ENCODE measurements at regions not wholly inside any gene's neighbourhood (a gene's known extent, or its start where the extent isn't known, plus 50 kb on each side); places are given as distances from the start of the nearest gene placed in this dataset.

DNA sequence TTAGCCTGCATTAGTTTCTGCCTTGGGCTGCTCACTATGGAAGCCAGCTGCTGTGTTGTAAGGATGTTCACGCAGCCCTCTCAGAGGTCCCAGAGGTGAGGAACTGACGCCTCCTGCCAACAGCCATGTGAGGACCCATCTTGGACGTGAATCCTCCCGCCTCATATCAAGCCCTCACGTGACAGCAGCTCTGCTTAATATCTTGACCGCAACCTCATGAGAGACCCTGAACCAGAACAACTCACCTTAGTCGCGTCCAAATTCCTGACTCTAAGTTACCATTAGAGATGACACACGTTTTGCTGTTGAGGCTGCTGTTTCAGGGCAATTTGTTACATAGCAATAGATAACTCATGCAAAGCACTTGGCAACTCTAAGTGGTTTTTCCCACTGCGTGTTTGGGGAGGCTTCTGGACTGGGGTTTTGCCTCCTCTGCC, 97.7 kb downstream of the TMEM17 start:
- TF ChIP-seq, protein P1, sequence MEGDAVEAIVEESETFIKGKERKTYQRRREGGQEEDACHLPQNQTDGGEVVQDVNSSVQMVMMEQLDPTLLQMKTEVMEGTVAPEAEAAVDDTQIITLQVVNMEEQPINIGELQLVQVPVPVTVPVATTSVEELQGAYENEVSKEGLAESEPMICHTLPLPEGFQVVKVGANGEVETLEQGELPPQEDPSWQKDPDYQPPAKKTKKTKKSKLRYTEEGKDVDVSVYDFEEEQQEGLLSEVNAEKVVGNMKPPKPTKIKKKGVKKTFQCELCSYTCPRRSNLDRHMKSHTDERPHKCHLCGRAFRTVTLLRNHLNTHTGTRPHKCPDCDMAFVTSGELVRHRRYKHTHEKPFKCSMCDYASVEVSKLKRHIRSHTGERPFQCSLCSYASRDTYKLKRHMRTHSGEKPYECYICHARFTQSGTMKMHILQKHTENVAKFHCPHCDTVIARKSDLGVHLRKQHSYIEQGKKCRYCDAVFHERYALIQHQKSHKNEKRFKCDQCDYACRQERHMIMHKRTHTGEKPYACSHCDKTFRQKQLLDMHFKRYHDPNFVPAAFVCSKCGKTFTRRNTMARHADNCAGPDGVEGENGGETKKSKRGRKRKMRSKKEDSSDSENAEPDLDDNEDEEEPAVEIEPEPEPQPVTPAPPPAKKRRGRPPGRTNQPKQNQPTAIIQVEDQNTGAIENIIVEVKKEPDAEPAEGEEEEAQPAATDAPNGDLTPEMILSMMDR (IDR thresholded peaks at IDR 0.05; ENCODE audit: insufficient read depth, low read depth, low read length) = no peak
- TF ChIP-seq EZH2 (IDR thresholded peaks at IDR 0.05; ENCODE audit: insufficient read depth, low read length) = no peak
